ENCODE measurements at regions not wholly inside any gene's neighbourhood (a gene's known extent, or its start where the extent isn't known, plus 50 kb on each side); places are given as distances from the start of the nearest gene placed in this dataset.

GRCh38 chr2:150742094-150742493 lies 254.6 kb upstream of the RND3 start:
- no peak for DNase-seq (ENCODE audit: low read depth, low spot score)

GRCh38 chr2:150735894-150736498 lies 248.5 kb upstream of the RND3 start:
- in situ Hi-C loops (cut with HindIII; ENCODE audit: low pct_unique_long_range_greater_than_20kb, low sequenced_read_pairs), result no loop called here
- no peak for DNase-seq (ENCODE audit: low read depth, low spot score)

More at GRCh38 chr2:150742094-150742493, 254.6 kb upstream of the RND3 start:
- in situ Hi-C loops (cut with HindIII; ENCODE audit: low pct_unique_long_range_greater_than_20kb, low sequenced_read_pairs), result no loop called here

- in situ Hi-C loops (cut with HindIII; ENCODE audit: low pct_unique_long_range_greater_than_20kb, low sequenced_read_pairs), result no loop called here
- no peak for DNase-seq (ENCODE audit: low read depth, low spot score)
Measured at GRCh38 chr2:150733051-150733618, 245.7 kb upstream of the RND3 start.

- in situ Hi-C loops (cut with HindIII; ENCODE audit: low pct_unique_long_range_greater_than_20kb, low sequenced_read_pairs), result no loop called here
- DNase-seq (ENCODE audit: low read depth, low spot score), result no peak
Measured at GRCh38 chr2:150732491-150732890, 245.0 kb upstream of the RND3 start.

GRCh38 chr2:150732064-150732463 lies 244.6 kb upstream of the RND3 start:
- DNase-seq (ENCODE audit: low read depth, low spot score), result no peak
- in situ Hi-C loops (cut with HindIII; ENCODE audit: low pct_unique_long_range_greater_than_20kb, low sequenced_read_pairs), result no loop called here

GRCh38 chr2:150729495-150729955 lies 242.1 kb upstream of the RND3 start:
- DNase-seq (ENCODE audit: low read depth, low spot score), result no peak
- in situ Hi-C loops (cut with HindIII; ENCODE audit: low pct_unique_long_range_greater_than_20kb, low sequenced_read_pairs), result no loop called here

- in situ Hi-C loops (cut with HindIII; ENCODE audit: low pct_unique_long_range_greater_than_20kb, low sequenced_read_pairs), result no loop called here
- no peak for DNase-seq (ENCODE audit: low read depth, low spot score)
Measured at GRCh38 chr2:150718280-150718679, 230.8 kb upstream of the RND3 start.

GRCh38 chr2:150716186-150716585 lies 228.7 kb upstream of the RND3 start:
- DNase-seq (ENCODE audit: low read depth, low spot score), result no peak
- in situ Hi-C loops (cut with HindIII; ENCODE audit: low pct_unique_long_range_greater_than_20kb, low sequenced_read_pairs), result no loop called here

GRCh38 chr2:150715501-150715900 lies 228.0 kb upstream of the RND3 start:
- in situ Hi-C loops (cut with HindIII; ENCODE audit: low pct_unique_long_range_greater_than_20kb, low sequenced_read_pairs), result no loop called here

GRCh38 chr2:150710916-150711315 lies 223.4 kb upstream of the RND3 start:
- no peak for DNase-seq (ENCODE audit: low read depth, low spot score)
- in situ Hi-C loops (cut with HindIII; ENCODE audit: low pct_unique_long_range_greater_than_20kb, low sequenced_read_pairs), result no loop called here

More at GRCh38 chr2:150715501-150715900, 228.0 kb upstream of the RND3 start:
- no peak for DNase-seq (ENCODE audit: low read depth, low spot score)

GRCh38 chr2:150710041-150710440 lies 222.6 kb upstream of the RND3 start:
- in situ Hi-C loops (cut with HindIII; ENCODE audit: low pct_unique_long_range_greater_than_20kb, low sequenced_read_pairs), result no loop called here

GRCh38 chr2:150706561-150706960 lies 219.1 kb upstream of the RND3 start:
- in situ Hi-C loops (cut with HindIII; ENCODE audit: low pct_unique_long_range_greater_than_20kb, low sequenced_read_pairs), result no loop called here
- no peak for DNase-seq (ENCODE audit: low read depth, low spot score)

More at GRCh38 chr2:150710041-150710440, 222.6 kb upstream of the RND3 start:
- no peak for DNase-seq (ENCODE audit: low read depth, low spot score)

GRCh38 chr2:150705767-150706166 lies 218.3 kb upstream of the RND3 start:
- DNase-seq (ENCODE audit: low read depth, low spot score), result no peak
- in situ Hi-C loops (cut with HindIII; ENCODE audit: low pct_unique_long_range_greater_than_20kb, low sequenced_read_pairs), result no loop called here

GRCh38 chr2:150705357-150705756 lies 217.9 kb upstream of the RND3 start:
- in situ Hi-C loops (cut with HindIII; ENCODE audit: low pct_unique_long_range_greater_than_20kb, low sequenced_read_pairs), result no loop called here
- no peak for DNase-seq (ENCODE audit: low read depth, low spot score)

- in situ Hi-C loops (cut with HindIII; ENCODE audit: low pct_unique_long_range_greater_than_20kb, low sequenced_read_pairs), result no loop called here
- DNase-seq (ENCODE audit: low read depth, low spot score), result no peak
Measured at GRCh38 chr2:150702791-150703190, 215.3 kb upstream of the RND3 start.

- in situ Hi-C loops (cut with HindIII; ENCODE audit: low pct_unique_long_range_greater_than_20kb, low sequenced_read_pairs), result no loop called here
- no peak for DNase-seq (ENCODE audit: low read depth, low spot score)
Measured at GRCh38 chr2:150700666-150701580, 213.5 kb upstream of the RND3 start.

- in situ Hi-C loops (cut with HindIII; ENCODE audit: low pct_unique_long_range_greater_than_20kb, low sequenced_read_pairs), result no loop called here
- no peak for DNase-seq (ENCODE audit: low read depth, low spot score)
Measured at GRCh38 chr2:150699218-150699617, 211.8 kb upstream of the RND3 start.

- DNase-seq (ENCODE audit: low read depth, low spot score), result no peak
- in situ Hi-C loops (cut with HindIII; ENCODE audit: low pct_unique_long_range_greater_than_20kb, low sequenced_read_pairs), result no loop called here
Measured at GRCh38 chr2:150698016-150698661, 210.7 kb upstream of the RND3 start.
